H9 (cell line): ENCODE measurements at regions not wholly inside any gene's neighbourhood (a gene's known extent, or its start where the extent isn't known, plus 50 kb on each side); places are given as distances from the start of the nearest gene placed in this dataset.
"Not testable (repeated sequence)": the region's sequence is repeated elsewhere in the genome, so short reads cannot be mapped to it uniquely, and the experiment has no call there.

Experiments
- DNase-seq: peaks from one replicate; pipeline ENCODE4 v3.0.0-alpha.2; 2017
- H2AFZ ChIP-seq: one replicate; pipeline ENCODE4 v1.6.1; 2013; ENCODE audit warnings: mild to moderate bottlenecking, low read length, control low read depth, moderate library complexity
- H2AK5ac ChIP-seq: 2 replicates; pipeline ENCODE4 v1.6.1; 2013; ENCODE audit warnings: low read length, control low read depth, mixed read lengths; ENCODE audit not compliant: insufficient read length
- H2BK120ac ChIP-seq: one replicate; pipeline ENCODE4 v1.6.1; 2013; ENCODE audit warnings: low read depth, mild to moderate bottlenecking, low read length, control low read depth, inconsistent platforms; ENCODE audit not compliant: poor library complexity, severe bottlenecking
- H2BK12ac ChIP-seq: 2 replicates; pipeline ENCODE4 v1.6.1; 2013; ENCODE audit warnings: low read length, control low read depth, mixed read lengths, low read depth; ENCODE audit not compliant: insufficient read length
- H2BK15ac ChIP-seq: 2 replicates; pipeline ENCODE4 v1.6.1; 2013; ENCODE audit warnings: low read depth, low read length, control low read depth
- H2BK20ac ChIP-seq: one replicate; pipeline ENCODE4 v1.6.1; 2013; ENCODE audit warnings: low read depth, mild to moderate bottlenecking, low read length, control low read depth, inconsistent platforms; ENCODE audit not compliant: poor library complexity, severe bottlenecking
- H2BK5ac ChIP-seq: 2 replicates; pipeline ENCODE4 v1.6.1; 2013; ENCODE audit warnings: low read length, control low read depth, mixed read lengths; ENCODE audit not compliant: insufficient read length
- H3K14ac ChIP-seq: 2 replicates; pipeline ENCODE4 v1.6.1; 2013; ENCODE audit warnings: low read length, control low read depth; ENCODE audit not compliant: insufficient read depth
- H3K18ac ChIP-seq: 2 replicates; pipeline ENCODE4 v1.6.1; 2013; ENCODE audit warnings: low read depth, mild to moderate bottlenecking, mixed read lengths, low read length, control low read depth; ENCODE audit not compliant: insufficient read length
- H3K23ac ChIP-seq: 2 replicates; pipeline ENCODE4 v1.6.1; 2013; ENCODE audit warnings: low read length, control low read depth, mixed read lengths, low read depth; ENCODE audit not compliant: insufficient read length
- H3K23me2 ChIP-seq: 2 replicates; pipeline ENCODE4 v1.6.1; 2013; ENCODE audit warnings: low read depth, mild to moderate bottlenecking, mixed read lengths, low read length, control low read depth; ENCODE audit not compliant: insufficient read length, poor library complexity, severe bottlenecking
- H3K27ac ChIP-seq: 2 replicates; pipeline ENCODE4 v1.5.1; 2013; ENCODE audit warnings: low read length, control low read depth, mixed read lengths, low read depth; ENCODE audit not compliant: insufficient read length
- H3K27me3 ChIP-seq: 2 replicates; pipeline ENCODE4 v1.6.1; 2013; ENCODE audit warnings: low read length, control low read depth, inconsistent platforms; ENCODE audit not compliant: insufficient read depth
- H3K4ac ChIP-seq: 2 replicates; pipeline ENCODE4 v1.6.1; 2013; ENCODE audit warnings: low read depth, mild to moderate bottlenecking, control low read depth, inconsistent platforms, low read length, moderate library complexity
- H3K4me1 ChIP-seq: 2 replicates; pipeline ENCODE4 v1.6.1; 2013; ENCODE audit warnings: low read length, control low read depth, inconsistent platforms; ENCODE audit not compliant: insufficient read depth
- H3K4me2 ChIP-seq: 2 replicates; pipeline ENCODE4 v1.6.1; 2013; ENCODE audit warnings: low read length, control low read depth, mixed read lengths; ENCODE audit not compliant: insufficient read length, insufficient read depth
- H3K56ac ChIP-seq: 2 replicates; pipeline ENCODE4 v1.6.1; 2013; ENCODE audit warnings: low read depth, mild to moderate bottlenecking, mixed read lengths, low read length, control low read depth; ENCODE audit not compliant: insufficient read length
- H3K79me1 ChIP-seq: 2 replicates; pipeline ENCODE4 v1.6.1; 2013; ENCODE audit warnings: low read depth, mild to moderate bottlenecking, moderate library complexity, low read length, control low read depth, inconsistent platforms; ENCODE audit not compliant: insufficient read depth, poor library complexity, severe bottlenecking
- H3K79me2 ChIP-seq: 2 replicates; pipeline ENCODE4 v1.6.1; 2013; ENCODE audit warnings: low read length, control low read depth, inconsistent platforms; ENCODE audit not compliant: insufficient read depth
- H3K9ac ChIP-seq: 2 replicates; pipeline ENCODE4 v1.6.1; 2013; ENCODE audit warnings: low read length, control low read depth, mixed read lengths; ENCODE audit not compliant: insufficient read length; ENCODE audit errors: extremely low read depth
- H3K9me3 ChIP-seq: one replicate; pipeline ENCODE4 v1.6.1; 2013; ENCODE audit warnings: low read depth, low read length, inconsistent platforms; ENCODE audit not compliant: control insufficient read depth
- H3T11ph ChIP-seq: one replicate; pipeline ENCODE4 v1.6.1; 2013; ENCODE audit warnings: mild to moderate bottlenecking, low read length, control low read depth, inconsistent platforms
- H4K20me1 ChIP-seq: one replicate; pipeline ENCODE4 v1.6.1; 2013; ENCODE audit not compliant: control insufficient read depth, insufficient read length, insufficient read depth
- H4K5ac ChIP-seq: 2 replicates; pipeline ENCODE4 v1.6.1; 2013; ENCODE audit warnings: low read depth, mild to moderate bottlenecking, mixed read lengths, low read length, control low read depth; ENCODE audit not compliant: insufficient read length
- H4K8ac ChIP-seq: replicated peaks from 2 replicates; pipeline ENCODE4 v1.6.1; 2013; ENCODE audit warnings: low read length, control low read depth, mixed read lengths, low read depth; ENCODE audit not compliant: insufficient read length
- H4K91ac ChIP-seq: 2 replicates; pipeline ENCODE4 v1.6.1; 2013; ENCODE audit warnings: low read depth, mild to moderate bottlenecking, moderate library complexity, mixed read lengths, low read length, control low read depth; ENCODE audit not compliant: insufficient read length
- H3K27ac Mint-ChIP-seq, 3 experiments: 2 replicates in 2 of 3; 3 replicates in 1 of 3; pipeline ENCODE4 v1.8.0; 2020 to 2021; ENCODE audit warnings: mixed read lengths in 3 of 3, mild to moderate bottlenecking in 1 of 3, moderate library complexity in 1 of 3
- H3K27me3 Mint-ChIP-seq: 2 replicates; pipeline ENCODE4 v1.8.0; 2021; ENCODE audit warnings: low read depth, mild to moderate bottlenecking, moderate library complexity, mixed read lengths
- H3K36me3 Mint-ChIP-seq, 3 experiments: 2 replicates in 2 of 3; 3 replicates in 1 of 3; pipeline ENCODE4 v1.8.0; 2020 to 2021; ENCODE audit warnings: low read depth in 3 of 3, mixed read lengths in 3 of 3; ENCODE audit not compliant: insufficient read depth in 1 of 3
- H3K4me1 Mint-ChIP-seq, 2 experiments: 2 replicates each; pipeline ENCODE4 v1.8.0; 2020; ENCODE audit warnings: mixed read lengths in 2 of 2
- H3K4me3 Mint-ChIP-seq, 2 experiments: 2 replicates in 1 of 2; 3 replicates in 1 of 2; pipeline ENCODE4 v1.8.0; 2020 to 2021; ENCODE audit warnings: mild to moderate bottlenecking in 2 of 2, mixed read lengths in 2 of 2, moderate library complexity in 1 of 2
- H3K9me3 Mint-ChIP-seq, 2 experiments: 2 replicates in 1 of 2; 3 replicates in 1 of 2; pipeline ENCODE4 v1.8.0; 2020; ENCODE audit warnings: mild to moderate bottlenecking in 2 of 2, mixed read lengths in 2 of 2, moderate library complexity in 1 of 2
- CTCF ChIP-seq: fragments of 200-600 bp; sonication (generic); conservative IDR thresholded peaks from 3 replicates; pipeline ENCODE4 v1.8.0; 2021; ENCODE audit warnings: antibody characterized with exemption, mild to moderate bottlenecking
- WGBS: extraction: QIAGEN DNeasy Blood & Tissue Kit; methylation state at CpG from one replicate; pipeline ENCODE4 v1.1.7; 2013; ENCODE audit warnings: missing lambda C conversion rate, low lambda C conversion rate, mixed read lengths; ENCODE audit not compliant: insufficient read length; ENCODE audit errors: extremely low coverage; 5-methylcytosine and 5-hydroxymethylcytosine counted together

DNA sequence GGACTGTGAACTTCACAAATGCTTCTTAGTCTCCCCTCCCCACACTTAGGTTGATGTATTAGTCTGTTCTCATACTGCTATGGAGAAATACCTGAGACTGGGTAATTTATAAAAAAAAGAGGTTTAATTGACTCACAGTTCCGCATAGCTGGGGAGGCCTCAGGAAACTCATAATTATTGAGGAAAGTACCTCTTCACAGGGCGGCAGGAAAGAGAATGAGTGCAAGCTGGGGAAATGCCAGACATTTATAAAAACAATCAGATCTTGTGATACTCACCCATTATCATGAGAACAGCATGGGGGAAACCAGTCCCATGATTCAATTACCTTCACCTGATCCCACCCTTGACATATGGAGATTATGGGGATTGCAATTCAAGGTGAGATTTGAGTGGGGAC is 178.8 kb downstream of the SLC38A4 start:
- Histone ChIP-seq H2BK12ac (no peak overlapping the region), H2BK20ac (no peak overlapping the region), H4K5ac (no peak overlapping the region), H3K9me3 (no peaks in the 10 kb centered on the region), H3K27me3 (no peaks in the 10 kb centered on the region), H3K4me1 (no peaks in the 10 kb centered on the region), H4K20me1 (no peaks in the 10 kb centered on the region), H3K56ac (no peak overlapping the region), H3K27ac (no peak overlapping the region), H3K9ac (no peak overlapping the region), H4K91ac (no peak overlapping the region), H2BK5ac (no peak overlapping the region), H3K4me2 (no peak overlapping the region), H3K18ac (no peak overlapping the region), H3K23ac (no peak overlapping the region), H3K79me1 (no peaks in the 10 kb centered on the region), H3K79me2 (no peaks in the 10 kb centered on the region), H2BK120ac (no peak overlapping the region), H3K23me2 (no peaks in the 10 kb centered on the region), H4K8ac (no peak overlapping the region), H3K4ac (no peak overlapping the region), H3K14ac (no peak overlapping the region), H2AFZ (no peak overlapping the region), H2AK5ac (no peak overlapping the region), H3T11ph (no peak overlapping the region), H2BK15ac (no peak overlapping the region)
- no peak overlapping the region for H3K4me3 Mint-ChIP-seq
- H3K27me3 Mint-ChIP-seq: no peaks in the 10 kb centered on the region
- no peaks in the 10 kb centered on the region for H3K4me1 Mint-ChIP-seq
- WGBS: no CpG with 5 or more reads among the region's 2 CpGs
- H3K27ac Mint-ChIP-seq: no peak overlapping the region
- peaks cover 12 to 17% (median 13%) of the 10 kb centered on the region in 3 experiments for H3K36me3 Mint-ChIP-seq
- peaks cover 18 to 22% of the 10 kb centered on the region in 2 experiments; a peak in 4 of 5 replicates for H3K9me3 Mint-ChIP-seq
- DNase-seq: no peak
- TF ChIP-seq CTCF: no peak

DNA sequence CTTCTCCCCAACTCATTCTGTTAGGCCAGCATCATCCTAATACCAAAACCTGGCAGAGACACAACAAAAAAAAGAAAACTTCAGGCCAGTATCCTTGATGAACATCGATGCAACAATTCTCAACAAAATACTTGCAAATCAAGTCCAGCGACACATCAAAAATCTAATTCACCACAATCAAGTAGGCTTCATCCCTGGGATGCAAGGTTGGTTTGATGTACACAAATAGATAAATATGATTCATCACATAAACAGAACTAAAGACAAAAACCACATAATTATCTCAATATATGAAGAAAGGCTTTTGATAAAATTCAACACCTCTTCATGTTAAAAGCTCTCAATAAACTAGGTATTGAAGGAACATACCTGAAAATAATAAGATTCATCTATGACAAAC is 184.1 kb downstream of the SLC38A4 start:
- Mint-ChIP-seq H3K36me3 (peaks cover 18 to 37% (median 22%) of the 10 kb centered on the region in 3 experiments), H3K9me3 (peaks cover 37 to 42% of the 10 kb centered on the region in 2 experiments)
- not testable (repeated sequence) for H2AK5ac ChIP-seq, H3K27me3 ChIP-seq, H2BK15ac ChIP-seq, H4K8ac ChIP-seq, H2BK12ac ChIP-seq, H3T11ph ChIP-seq, H3K4me1 ChIP-seq, H3K27ac ChIP-seq, H3K9ac ChIP-seq, H3K14ac ChIP-seq, H4K5ac ChIP-seq, H3K27ac Mint-ChIP-seq, H3K23ac ChIP-seq, H4K20me1 ChIP-seq, H3K23me2 ChIP-seq, H3K4ac ChIP-seq, H3K79me1 ChIP-seq, H3K18ac ChIP-seq, H2BK120ac ChIP-seq, H4K91ac ChIP-seq, H3K27me3 Mint-ChIP-seq, H3K4me2 ChIP-seq, H2BK5ac ChIP-seq, H2BK20ac ChIP-seq, H3K9me3 ChIP-seq, H3K4me1 Mint-ChIP-seq, H2AFZ ChIP-seq, H3K79me2 ChIP-seq, H3K4me3 Mint-ChIP-seq, DNase-seq, H3K56ac ChIP-seq
- WGBS: no CpG with 5 or more reads among the region's 2 CpGs
